GM12878 (cell line): ENCODE measurements at regions not wholly inside any gene's neighbourhood (a gene's known extent, or its start where the extent isn't known, plus 50 kb on each side); places are given as distances from the start of the nearest gene placed in this dataset.

ENCODE experiments used
- EZH2 ChIP-seq: IDR thresholded peaks from 2 replicates; pipeline ENCODE4 v1.6.1; 2012; ENCODE audit warnings: low read depth, mild to moderate bottlenecking, control low read depth, inconsistent platforms, low read length, borderline replicate concordance; ENCODE audit not compliant: control insufficient read depth
- JUND ChIP-seq: IDR thresholded peaks from 2 replicates; pipeline ENCODE4 v1.6.1; 2012; ENCODE audit warnings: low read depth, mild to moderate bottlenecking, low read length, improper control_type of control experiment, moderate library complexity
- MAX ChIP-seq: IDR thresholded peaks from 2 replicates; pipeline ENCODE4 v1.6.1; 2012; ENCODE audit warnings: low read depth, low read length, improper control_type of control experiment
- RFX5 ChIP-seq: IDR thresholded peaks from 2 replicates; pipeline ENCODE4 v1.6.1; 2011; ENCODE audit warnings: low read depth, low read length, improper control_type of control experiment
- SMAD1 ChIP-seq: fragments of 450-650 bp; IDR thresholded peaks from 2 replicates; pipeline ENCODE4 v1.6.1; 2018; ENCODE audit warnings: mild to moderate bottlenecking, low read depth; ENCODE audit not compliant: partially characterized antibody
- YY1 ChIP-seq: IDR thresholded peaks from 2 replicates; pipeline ENCODE4 v1.6.1; 2011; ENCODE audit warnings: low read depth, mild to moderate bottlenecking, low read length
- TF ChIP-seq, protein P1 (sequence below), 3 experiments: IDR thresholded peaks in 2 of 3; conservative IDR thresholded peaks in 1 of 3; 2 replicates each; pipeline ENCODE4 v1.5.1; 2011; ENCODE audit warnings: low read depth in 3 of 3, low read length in 3 of 3, mild to moderate bottlenecking in 3 of 3, control low read depth in 2 of 3, moderate library complexity in 2 of 3, inconsistent platforms in 1 of 3, mixed read lengths in 1 of 3; ENCODE audit not compliant: control insufficient read depth in 2 of 3, insufficient read depth in 1 of 3; ENCODE audit errors: extremely low read depth in 1 of 3

GRCh38 chr7:16210171-16210570 is 211.2 kb downstream of the CRPPA start:
- no peak for TF ChIP-seq MAX
- no peak for TF ChIP-seq YY1
- TF ChIP-seq RFX5, result no peak
- TF ChIP-seq JUND, result no peak
- TF ChIP-seq SMAD1, result no peak
- no peak for TF ChIP-seq EZH2
- TF ChIP-seq, protein P1, sequence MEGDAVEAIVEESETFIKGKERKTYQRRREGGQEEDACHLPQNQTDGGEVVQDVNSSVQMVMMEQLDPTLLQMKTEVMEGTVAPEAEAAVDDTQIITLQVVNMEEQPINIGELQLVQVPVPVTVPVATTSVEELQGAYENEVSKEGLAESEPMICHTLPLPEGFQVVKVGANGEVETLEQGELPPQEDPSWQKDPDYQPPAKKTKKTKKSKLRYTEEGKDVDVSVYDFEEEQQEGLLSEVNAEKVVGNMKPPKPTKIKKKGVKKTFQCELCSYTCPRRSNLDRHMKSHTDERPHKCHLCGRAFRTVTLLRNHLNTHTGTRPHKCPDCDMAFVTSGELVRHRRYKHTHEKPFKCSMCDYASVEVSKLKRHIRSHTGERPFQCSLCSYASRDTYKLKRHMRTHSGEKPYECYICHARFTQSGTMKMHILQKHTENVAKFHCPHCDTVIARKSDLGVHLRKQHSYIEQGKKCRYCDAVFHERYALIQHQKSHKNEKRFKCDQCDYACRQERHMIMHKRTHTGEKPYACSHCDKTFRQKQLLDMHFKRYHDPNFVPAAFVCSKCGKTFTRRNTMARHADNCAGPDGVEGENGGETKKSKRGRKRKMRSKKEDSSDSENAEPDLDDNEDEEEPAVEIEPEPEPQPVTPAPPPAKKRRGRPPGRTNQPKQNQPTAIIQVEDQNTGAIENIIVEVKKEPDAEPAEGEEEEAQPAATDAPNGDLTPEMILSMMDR (IDR thresholded peaks at IDR 0.05 in 2 of 3, conservative IDR thresholded peaks at IDR 0.05 in 1 of 3; ENCODE audit: control insufficient read depth in 2 of 3, extremely low read depth in 1 of 3, insufficient read depth in 1 of 3, low read depth in 3 of 3, low read length in 3 of 3), result no peak
